GM19452 (cell line): ENCODE measurements at regions not wholly inside any gene's neighbourhood (a gene's known extent, or its start where the extent isn't known, plus 50 kb on each side); places are given as distances from the start of the nearest gene placed in this dataset.

ENCODE experiments used
- ATAC-seq: cut with Tn5 transposase; IDR thresholded peaks from one replicate; pipeline ENCODE4 v1.9.1; 2021; ENCODE audit not compliant: unreplicated experiment

- ATAC-seq: no peak
Measured at GRCh38 chr12:24191117-24191516, 241.6 kb upstream of the SOX5 start.

GRCh38 chr12:24185782-24186181 lies 236.3 kb upstream of the SOX5 start:
- ATAC-seq: no peak

DNA sequence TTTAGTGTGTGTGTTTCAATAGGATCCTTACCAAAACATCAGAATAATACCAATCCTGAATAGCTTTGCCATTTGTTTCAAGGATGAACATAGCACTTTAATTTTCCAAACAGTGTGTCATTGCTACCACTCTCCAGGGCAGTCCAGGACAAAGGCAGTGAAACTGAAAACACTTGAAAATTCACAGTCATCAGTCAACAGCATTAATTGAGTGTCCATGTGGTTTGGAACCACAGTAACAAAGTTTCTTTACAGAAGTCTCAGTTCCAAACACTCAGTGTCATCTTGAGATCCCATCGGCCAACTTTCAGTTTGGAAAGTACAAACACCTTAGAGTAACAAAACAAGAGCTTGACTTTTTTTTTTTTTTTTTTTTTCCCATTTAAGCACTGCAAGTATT lies 228.4 kb upstream of the SOX5 start:
- peak; percentile 93 for ATAC-seq

DNA sequence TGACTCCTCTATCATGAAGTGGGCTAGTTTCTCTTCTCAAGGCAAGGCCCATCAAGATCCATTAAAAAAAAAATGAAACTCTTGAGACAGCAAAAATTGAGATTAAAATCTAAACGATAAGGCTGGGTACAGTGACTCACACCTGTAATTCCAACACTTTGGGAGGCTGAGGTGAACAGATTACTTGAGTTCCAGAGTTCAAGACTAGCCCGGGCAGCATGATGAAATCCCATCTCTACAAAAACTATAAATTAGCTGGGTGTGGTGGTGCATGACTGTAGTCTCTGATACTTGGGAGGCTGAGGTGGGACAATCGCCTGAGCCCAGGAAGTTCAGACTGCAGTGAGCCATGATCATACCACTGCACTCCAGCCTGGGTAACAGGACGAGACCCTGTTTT lies 226.5 kb upstream of the SOX5 start:
- no peak for ATAC-seq

- no peak for ATAC-seq
Measured at GRCh38 chr12:24175284-24175683, 225.8 kb upstream of the SOX5 start.

DNA sequence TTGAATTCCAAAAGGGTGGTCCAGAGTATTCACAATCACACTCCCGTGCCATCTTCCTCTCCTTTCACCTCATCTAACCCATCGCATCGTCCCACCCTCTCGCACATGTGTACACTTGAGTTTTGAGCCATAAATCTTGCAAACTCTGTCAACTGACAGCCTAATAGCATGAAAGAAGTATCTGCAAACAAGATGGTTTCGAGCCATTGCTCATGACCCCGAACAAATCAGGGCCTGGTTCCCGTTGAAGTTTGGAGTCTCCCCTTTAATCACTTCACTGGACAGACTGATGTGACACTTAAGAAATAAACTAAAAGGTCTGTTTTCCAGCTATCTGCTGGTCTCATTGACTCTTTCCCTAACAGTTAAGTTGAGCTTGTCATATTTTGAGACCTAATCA lies 223.6 kb upstream of the SOX5 start:
- no peak for ATAC-seq

GRCh38 chr12:24172773-24173066 lies 223.2 kb upstream of the SOX5 start:
- ATAC-seq: no peak

DNA sequence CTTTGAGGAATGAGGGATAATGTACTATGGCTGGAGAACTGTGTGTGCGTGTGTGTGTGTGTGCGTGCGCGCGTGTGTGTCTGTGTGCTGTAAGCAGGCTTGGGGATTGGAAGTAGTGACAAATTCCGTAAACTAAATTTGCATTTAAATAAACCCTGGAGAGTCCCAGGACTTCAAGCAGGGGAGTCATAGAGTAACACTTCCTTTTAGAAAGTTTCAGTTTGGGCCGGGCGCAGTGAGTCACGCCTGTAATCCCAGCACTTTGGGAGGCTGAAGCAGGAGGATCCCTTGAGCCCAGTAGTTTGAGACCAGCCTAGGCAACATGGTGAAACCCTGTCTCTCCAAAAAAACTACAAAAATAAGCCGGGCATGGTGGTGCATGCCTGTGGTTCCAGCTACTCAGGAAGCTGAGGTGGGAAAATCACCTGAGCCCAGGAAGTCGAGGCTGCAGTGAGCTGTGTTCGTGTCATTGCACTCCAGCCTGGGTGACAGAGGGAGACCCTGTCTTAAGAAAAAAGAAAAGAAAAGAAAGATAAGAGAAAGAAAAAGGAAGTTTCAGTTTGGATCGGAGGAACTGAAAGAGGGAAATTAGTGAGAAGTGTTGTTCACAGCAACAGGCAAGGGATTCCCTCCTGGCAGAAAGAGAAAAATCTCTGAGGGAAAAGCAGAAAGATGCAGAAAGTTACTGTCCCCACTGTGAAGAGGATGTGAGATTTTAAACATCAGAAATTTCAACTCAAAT lies 222.7 kb upstream of the SOX5 start:
- ATAC-seq: peak; percentile 70

DNA sequence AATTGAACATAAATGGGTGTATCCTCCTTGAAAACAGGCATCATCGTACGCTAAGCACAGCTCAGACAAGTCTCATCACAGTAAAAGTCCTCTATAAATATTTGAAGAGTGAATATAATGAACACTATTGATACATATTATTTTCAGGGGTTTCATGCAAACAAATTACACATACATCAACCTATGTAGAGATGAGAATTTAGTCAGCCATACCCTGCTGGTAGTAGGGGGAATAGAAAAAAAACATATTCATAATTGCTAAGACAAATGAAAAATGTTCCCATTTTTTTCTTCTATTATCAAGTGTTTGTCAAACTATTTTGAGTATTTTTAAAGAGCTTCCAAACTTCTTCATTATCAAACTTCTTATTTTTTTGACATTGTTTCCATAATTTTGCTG lies 205.6 kb upstream of the SOX5 start:
- ATAC-seq: no peak

- no peak for ATAC-seq
Measured at GRCh38 chr12:24153079-24153478, 203.6 kb upstream of the SOX5 start.

DNA sequence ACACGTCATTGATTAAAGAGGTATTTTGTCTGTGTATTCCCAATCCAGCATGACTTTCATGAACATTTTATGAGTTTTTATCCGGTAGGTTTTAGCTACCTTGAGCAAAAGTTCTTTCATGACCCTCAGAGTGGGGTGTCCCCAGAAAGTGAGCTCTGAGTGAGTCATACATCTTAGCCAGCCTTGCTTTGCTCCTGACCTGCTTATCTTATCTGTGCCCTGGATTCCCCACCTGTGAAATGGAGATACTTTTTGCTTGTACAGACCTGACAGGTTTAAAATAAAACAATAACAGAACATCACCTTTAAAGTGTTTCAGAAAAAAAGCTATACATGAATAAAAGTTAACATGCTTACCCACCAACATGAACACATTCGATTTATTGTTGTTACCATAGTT lies 202.8 kb upstream of the SOX5 start:
- ATAC-seq: no peak

DNA sequence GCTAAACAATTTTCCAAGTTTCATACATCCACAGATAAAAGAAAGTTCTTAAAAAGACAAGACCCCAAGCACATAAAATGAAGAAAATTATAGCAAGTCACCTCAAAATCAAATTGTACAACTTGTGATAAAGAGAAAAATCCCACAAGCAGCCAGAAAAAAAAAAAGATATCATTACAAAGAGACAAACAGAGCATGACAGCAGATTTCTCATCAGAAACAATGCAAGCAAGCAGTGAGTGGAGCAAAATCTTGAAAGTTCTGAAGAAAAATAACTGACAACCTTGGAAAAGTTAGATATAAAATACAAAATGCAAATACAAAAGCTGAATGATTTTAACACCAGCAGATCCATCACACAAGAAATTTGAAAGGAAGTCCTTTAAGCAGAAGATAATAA lies 194.5 kb upstream of the SOX5 start:
- no peak for ATAC-seq

- no peak for ATAC-seq
Measured at GRCh38 chr12:24139035-24139434, 189.6 kb upstream of the SOX5 start.

DNA sequence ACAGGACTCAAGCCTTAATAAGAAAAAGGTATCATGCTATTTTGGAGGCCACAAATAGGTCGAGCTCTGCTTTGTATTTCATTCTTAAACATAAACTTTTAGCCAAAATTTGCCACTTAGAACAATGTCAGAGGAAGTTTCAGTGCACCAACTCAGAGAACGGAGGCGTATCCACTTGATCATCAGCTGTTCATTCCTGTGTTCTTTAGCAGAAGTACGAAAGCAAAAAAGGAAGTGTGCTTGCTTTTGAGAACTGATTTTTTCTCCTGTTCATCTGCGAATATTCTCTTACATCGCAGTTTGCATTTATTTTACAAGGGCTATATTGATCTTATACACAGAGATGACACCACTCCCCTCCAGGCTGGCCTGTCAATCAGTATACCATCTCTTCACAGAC lies 188.6 kb upstream of the SOX5 start:
- no peak for ATAC-seq

DNA sequence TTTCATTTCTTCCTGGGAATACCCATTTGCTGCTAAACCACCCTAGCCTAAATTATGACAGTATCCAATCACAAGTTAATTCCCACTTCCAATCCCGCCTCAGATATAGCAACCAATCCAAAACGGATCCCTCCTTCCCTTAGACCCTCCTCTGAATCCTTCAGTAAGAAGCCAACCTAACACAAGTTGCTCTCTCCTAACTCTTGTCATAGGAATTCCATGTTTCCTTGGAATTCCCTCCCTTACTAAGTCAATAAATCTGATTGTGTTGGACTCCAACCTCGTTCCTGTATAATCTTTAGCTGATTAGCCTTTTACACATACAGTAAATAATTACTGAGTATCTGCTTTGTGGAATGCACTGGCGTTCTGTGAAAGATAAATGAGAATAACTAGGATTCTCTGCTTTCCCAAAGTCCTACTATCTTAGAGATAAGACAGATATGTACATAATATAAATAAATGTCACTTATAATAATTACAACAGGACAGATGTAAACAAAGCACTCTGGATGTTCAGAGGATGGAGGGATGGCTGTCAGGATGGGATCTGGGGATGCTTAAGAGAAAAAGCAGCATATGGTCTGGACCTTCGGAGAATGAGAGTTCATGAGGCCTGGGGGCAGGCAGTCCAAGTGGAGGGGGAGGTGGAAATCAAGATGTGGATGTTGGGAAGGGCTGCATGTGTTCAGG lies 185.8 kb upstream of the SOX5 start:
- ATAC-seq: no peak

- ATAC-seq: no peak
Measured at GRCh38 chr12:24134092-24134491, 184.6 kb upstream of the SOX5 start.

- no peak for ATAC-seq
Measured at GRCh38 chr12:24133384-24133783, 183.9 kb upstream of the SOX5 start.

- ATAC-seq: peak; percentile 93
Measured at GRCh38 chr12:24127919-24128721, 178.7 kb upstream of the SOX5 start.

- no peak for ATAC-seq
Measured at GRCh38 chr12:24125280-24125679, 175.8 kb upstream of the SOX5 start.

GRCh38 chr12:24121911-24122310 lies 172.4 kb upstream of the SOX5 start:
- no peak for ATAC-seq

DNA sequence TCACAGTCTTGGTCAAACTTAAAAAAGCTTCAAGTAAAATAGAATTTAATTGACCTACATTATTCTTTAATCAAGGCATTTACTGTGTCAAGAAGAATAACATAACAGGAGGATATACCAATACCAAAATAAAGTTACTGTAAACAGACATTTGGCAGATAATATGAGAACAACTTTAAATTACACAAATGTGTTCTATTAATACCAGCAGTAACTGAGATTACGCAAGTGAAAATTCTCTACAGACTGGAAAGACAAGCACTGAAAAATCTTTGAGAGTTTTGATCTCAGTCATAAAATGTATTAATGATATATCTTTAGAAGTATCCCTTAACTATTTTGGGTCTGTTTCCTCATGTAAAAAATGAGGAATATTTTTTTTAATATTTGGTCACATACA lies 169.2 kb upstream of the SOX5 start:
- ATAC-seq: no peak

GRCh38 chr12:24116548-24116947 lies 167.1 kb upstream of the SOX5 start:
- no peak for ATAC-seq
